ENCODE measurements at regions not wholly inside any gene's neighbourhood (a gene's known extent, or its start where the extent isn't known, plus 50 kb on each side); places are given as distances from the start of the nearest gene placed in this dataset.

- Histone ChIP-seq H3K36me3 (ENCODE audit: control insufficient read depth, insufficient read depth, low read length) (no peaks in the 10 kb centered on the region), H3K27me3 (ENCODE audit: control insufficient read depth, insufficient read depth, low read length) (no peaks in the 10 kb centered on the region), H3K4me3 (ENCODE audit: low read depth, low read length) (no peak overlapping the region)
- TF ChIP-seq CTCF (IDR thresholded peaks at IDR 0.05; ENCODE audit: insufficient read depth, low read length, severe bottlenecking), result no peak
- DNase-seq (ENCODE audit: low read depth), result no peak
- no peak for FAIRE-seq
These were observed 344.6 kb upstream of the SHH start for GRCh38 chr7:156156734-156157408.

- Histone ChIP-seq H3K36me3 (ENCODE audit: control insufficient read depth, insufficient read depth, low read length) (no peaks in the 10 kb centered on the region), H3K4me3 (ENCODE audit: low read depth, low read length) (no peak overlapping the region), H3K27me3 (ENCODE audit: control insufficient read depth, insufficient read depth, low read length) (no peaks in the 10 kb centered on the region)
- DNase-seq (ENCODE audit: low read depth) (no peak), FAIRE-seq (peak; percentile 75)
- no peak for TF ChIP-seq CTCF (IDR thresholded peaks at IDR 0.05; ENCODE audit: insufficient read depth, low read length, severe bottlenecking)
These were observed 343.9 kb upstream of the SHH start for GRCh38 chr7:156155988-156156733.

GRCh38 chr7:156153590-156153989 lies 341.3 kb upstream of the SHH start:
- no peaks in the 10 kb centered on the region for H3K27me3 ChIP-seq (ENCODE audit: control insufficient read depth, insufficient read depth, low read length)
- TF ChIP-seq CTCF (IDR thresholded peaks at IDR 0.05; ENCODE audit: insufficient read depth, low read length, severe bottlenecking), result no peak
- DNase-seq (ENCODE audit: low read depth), result no peak
- H3K4me3 ChIP-seq (ENCODE audit: low read depth, low read length), result no peak overlapping the region
- no peaks in the 10 kb centered on the region for H3K36me3 ChIP-seq (ENCODE audit: control insufficient read depth, insufficient read depth, low read length)
- no peak for FAIRE-seq

GRCh38 chr7:156152390-156152789 lies 340.1 kb upstream of the SHH start:
- DNase-seq (ENCODE audit: low read depth) (peak; percentile 2), FAIRE-seq (no peak)
- Histone ChIP-seq H3K36me3 (ENCODE audit: control insufficient read depth, insufficient read depth, low read length) (no peaks in the 10 kb centered on the region), H3K4me3 (ENCODE audit: low read depth, low read length) (no peak overlapping the region), H3K27me3 (ENCODE audit: control insufficient read depth, insufficient read depth, low read length) (no peaks in the 10 kb centered on the region)
- TF ChIP-seq CTCF (IDR thresholded peaks at IDR 0.05; ENCODE audit: insufficient read depth, low read length, severe bottlenecking), result no peak

- no peak for DNase-seq (ENCODE audit: low read depth)
- no peaks in the 10 kb centered on the region for H3K36me3 ChIP-seq (ENCODE audit: control insufficient read depth, insufficient read depth, low read length)
- no peak for TF ChIP-seq CTCF (IDR thresholded peaks at IDR 0.05; ENCODE audit: insufficient read depth, low read length, severe bottlenecking)
- FAIRE-seq, result no peak
- H3K4me3 ChIP-seq (ENCODE audit: low read depth, low read length), result no peak overlapping the region
- H3K27me3 ChIP-seq (ENCODE audit: control insufficient read depth, insufficient read depth, low read length), result no peaks in the 10 kb centered on the region
These were observed 339.4 kb upstream of the SHH start for GRCh38 chr7:156151658-156152057.

Measured in bronchial epithelial cell (primary cell).